ENCODE measurements at regions not wholly inside any gene's neighbourhood (a gene's known extent, or its start where the extent isn't known, plus 50 kb on each side); places are given as distances from the start of the nearest gene placed in this dataset.

GRCh38 chr11:86749821-86750401 is 50.4 kb upstream of the PRSS23 start:
- Histone ChIP-seq H3K4me1 (ENCODE audit: control insufficient read depth in 4 of 4, insufficient read depth in 4 of 4, low read length in 3 of 4) (no peaks in the 10 kb centered on the region), H3K27ac (ENCODE audit: low read depth in 1 of 2, low read length in 2 of 2) (no peak overlapping the region), H3K27me3 (ENCODE audit: control insufficient read depth in 4 of 4, insufficient read depth in 4 of 4, low read length in 3 of 4) (no peaks in the 10 kb centered on the region), H3K36me3 (ENCODE audit: control insufficient read depth in 4 of 4, insufficient read depth in 3 of 4, low read depth in 1 of 4, low read length in 3 of 4) (no peaks in the 10 kb centered on the region), H3K9me3 (ENCODE audit: control insufficient read depth in 4 of 4, low read length in 3 of 4) (no peaks in the 10 kb centered on the region), H3K4me3 (ENCODE audit: low read depth in 1 of 3, low read length in 3 of 3) (no peak overlapping the region), H3K9ac (ENCODE audit: low read depth in 1 of 2, low read length in 2 of 2) (no peak overlapping the region)
- DNase-seq (ENCODE audit: low spot score), result no peak
- TF ChIP-seq RXRA (IDR thresholded peaks at IDR 0.05), result no peak
- TF ChIP-seq GABPA (IDR thresholded peaks at IDR 0.05 in 1 of 2, conservative IDR thresholded peaks at IDR 0.05 in 1 of 2), result no peak
- WGBS, result 64% methylated on average over 2 of the region's 2 CpGs

GRCh38 chr11:86749376-86749775 is 51.0 kb upstream of the PRSS23 start:
- TF ChIP-seq GABPA (IDR thresholded peaks at IDR 0.05 in 1 of 2, conservative IDR thresholded peaks at IDR 0.05 in 1 of 2), result no peak
- TF ChIP-seq RAD21 (IDR thresholded peaks at IDR 0.05), result no peak
- no peak for TF ChIP-seq CTCF (IDR thresholded peaks at IDR 0.05; ENCODE audit: low read depth, low read length, missing input control)
- no peak for TF ChIP-seq EGR1 (IDR thresholded peaks at IDR 0.05; ENCODE audit: low read depth in 2 of 2)
- no peak for TF ChIP-seq HNF4G (IDR thresholded peaks at IDR 0.05)
- no peak for DNase-seq (ENCODE audit: low spot score)
- Histone ChIP-seq H3K4me1 (ENCODE audit: control insufficient read depth in 4 of 4, insufficient read depth in 4 of 4, low read length in 3 of 4) (no peaks in the 10 kb centered on the region), H3K27me3 (ENCODE audit: control insufficient read depth in 4 of 4, insufficient read depth in 4 of 4, low read length in 3 of 4) (no peaks in the 10 kb centered on the region), H3K27ac (ENCODE audit: low read depth in 1 of 2, low read length in 2 of 2) (no peak overlapping the region), H3K4me3 (ENCODE audit: low read depth in 1 of 3, low read length in 3 of 3) (no peak overlapping the region), H3K9ac (ENCODE audit: low read depth in 1 of 2, low read length in 2 of 2) (no peak overlapping the region), H3K9me3 (ENCODE audit: control insufficient read depth in 4 of 4, low read length in 3 of 4) (no peaks in the 10 kb centered on the region), H3K36me3 (ENCODE audit: control insufficient read depth in 4 of 4, insufficient read depth in 3 of 4, low read depth in 1 of 4, low read length in 3 of 4) (no peaks in the 10 kb centered on the region)
- WGBS, result 80% methylated on average over 3 of the region's 3 CpGs

GRCh38 chr11:86748296-86748695 is 52.0 kb upstream of the PRSS23 start:
- Histone ChIP-seq H3K4me3 (ENCODE audit: low read depth in 1 of 3, low read length in 3 of 3) (no peak overlapping the region), H3K36me3 (ENCODE audit: control insufficient read depth in 4 of 4, insufficient read depth in 3 of 4, low read depth in 1 of 4, low read length in 3 of 4) (no peaks in the 10 kb centered on the region), H3K9ac (ENCODE audit: low read depth in 1 of 2, low read length in 2 of 2) (no peak overlapping the region), H3K9me3 (ENCODE audit: control insufficient read depth in 4 of 4, low read length in 3 of 4) (no peaks in the 10 kb centered on the region), H3K27ac (ENCODE audit: low read depth in 1 of 2, low read length in 2 of 2) (no peak overlapping the region), H3K27me3 (ENCODE audit: control insufficient read depth in 4 of 4, insufficient read depth in 4 of 4, low read length in 3 of 4) (no peaks in the 10 kb centered on the region), H3K4me1 (ENCODE audit: control insufficient read depth in 4 of 4, insufficient read depth in 4 of 4, low read length in 3 of 4) (no peaks in the 10 kb centered on the region)
- DNase-seq (ENCODE audit: low spot score), result no peak
- no peak for TF ChIP-seq CTCF (IDR thresholded peaks at IDR 0.05; ENCODE audit: low read depth, low read length, missing input control)
- no peak for TF ChIP-seq FOXA1 (IDR thresholded peaks at IDR 0.05)
- no peak for TF ChIP-seq FOXA2 (IDR thresholded peaks at IDR 0.05)
- TF ChIP-seq EGR1 (IDR thresholded peaks at IDR 0.05; ENCODE audit: low read depth in 2 of 2), result no peak
- no peak for TF ChIP-seq MAX (IDR thresholded peaks at IDR 0.05)
- TF ChIP-seq ATF3 (IDR thresholded peaks at IDR 0.05), result no peak
- no peak for TF ChIP-seq NR2F2 (IDR thresholded peaks at IDR 0.05)
- TF ChIP-seq HNF4G (IDR thresholded peaks at IDR 0.05), result no peak
- TF ChIP-seq RAD21 (IDR thresholded peaks at IDR 0.05), result no peak
- TF ChIP-seq SP1 (IDR thresholded peaks at IDR 0.05), result no peak
- WGBS, result 71% methylated on average over 4 of the region's 4 CpGs

Measured in liver (tissue), 8 donors.